ENCODE measurements at regions not wholly inside any gene's neighbourhood (a gene's known extent, or its start where the extent isn't known, plus 50 kb on each side); places are given as distances from the start of the nearest gene placed in this dataset.

GRCh38 chr16:7820816-7821215 is 488.2 kb downstream of the RBFOX1 start:
- ChIA-PET CTCF (no interaction called here), POLR2A (no interaction called here)
- Histone ChIP-seq H3K36me3 (ENCODE audit: control insufficient read depth in 2 of 2, insufficient read depth in 1 of 2, low read length in 2 of 2) (no peaks in the 10 kb centered on the region), H3K27ac (ENCODE audit: extremely low read depth, low read depth, low read length) (no peak overlapping the region), H3K4me1 (ENCODE audit: control insufficient read depth, insufficient read depth, low read length) (no peaks in the 10 kb centered on the region), H3K9me3 (ENCODE audit: control insufficient read depth, insufficient read depth, low read depth, low read length) (no peaks in the 10 kb centered on the region), H3K4me3 (ENCODE audit: low read depth, low read length) (no peak overlapping the region)
- no peak for TF ChIP-seq ZNF518A (tag by site-specific recombination; conservative IDR thresholded peaks at IDR 0.05; ENCODE audit: low read depth)
- TF ChIP-seq ZNF138 (tag by site-specific recombination; IDR thresholded peaks at IDR 0.05; ENCODE audit: borderline replicate concordance) = no peak
- TF ChIP-seq ZNF692 (tag by site-specific recombination; IDR thresholded peaks at IDR 0.05) = no peak
- no peak for TF ChIP-seq ZNF610 (tag by site-specific recombination; IDR thresholded peaks at IDR 0.05; ENCODE audit: borderline replicate concordance)
- TF ChIP-seq, protein P1, sequence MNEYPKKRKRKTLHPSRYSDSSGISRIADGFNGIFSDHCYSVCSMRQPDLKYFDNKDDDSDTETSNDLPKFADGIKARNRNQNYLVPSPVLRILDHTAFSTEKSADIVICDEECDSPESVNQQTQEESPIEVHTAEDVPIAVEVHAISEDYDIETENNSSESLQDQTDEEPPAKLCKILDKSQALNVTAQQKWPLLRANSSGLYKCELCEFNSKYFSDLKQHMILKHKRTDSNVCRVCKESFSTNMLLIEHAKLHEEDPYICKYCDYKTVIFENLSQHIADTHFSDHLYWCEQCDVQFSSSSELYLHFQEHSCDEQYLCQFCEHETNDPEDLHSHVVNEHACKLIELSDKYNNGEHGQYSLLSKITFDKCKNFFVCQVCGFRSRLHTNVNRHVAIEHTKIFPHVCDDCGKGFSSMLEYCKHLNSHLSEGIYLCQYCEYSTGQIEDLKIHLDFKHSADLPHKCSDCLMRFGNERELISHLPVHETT (tag by site-specific recombination; IDR thresholded peaks at IDR 0.05) = no peak
- no peak for TF ChIP-seq ZNF211 (tag by site-specific recombination; IDR thresholded peaks at IDR 0.05; ENCODE audit: low read depth)
- TF ChIP-seq ZNF416 (tag by site-specific recombination; IDR thresholded peaks at IDR 0.05) = no peak
- TF ChIP-seq ZNF175 (tag by site-specific recombination; IDR thresholded peaks at IDR 0.05) = no peak
- TF ChIP-seq HOXA7 (CRISPR knock-in tag; IDR thresholded peaks at IDR 0.05; ENCODE audit: borderline replicate concordance) = no peak
- TF ChIP-seq, protein P2, sequence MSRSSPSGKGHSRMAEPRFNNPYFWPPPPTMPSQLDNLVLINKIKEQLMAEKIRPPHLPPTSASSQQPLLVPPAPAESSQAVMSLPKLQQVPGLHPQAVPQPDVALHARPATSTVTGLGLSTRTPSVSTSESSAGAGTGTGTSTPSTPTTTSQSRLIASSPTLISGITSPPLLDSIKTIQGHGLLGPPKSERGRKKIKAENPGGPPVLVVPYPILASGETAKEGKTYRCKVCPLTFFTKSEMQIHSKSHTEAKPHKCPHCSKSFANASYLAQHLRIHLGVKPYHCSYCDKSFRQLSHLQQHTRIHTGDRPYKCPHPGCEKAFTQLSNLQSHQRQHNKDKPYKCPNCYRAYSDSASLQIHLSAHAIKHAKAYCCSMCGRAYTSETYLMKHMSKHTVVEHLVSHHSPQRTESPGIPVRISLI (tag by site-specific recombination; IDR thresholded peaks at IDR 0.05) = no peak
- no peak for TF ChIP-seq ZSCAN5A (tag by site-specific recombination; IDR thresholded peaks at IDR 0.05)
- no peak for TF ChIP-seq ZNF624 (tag by site-specific recombination; IDR thresholded peaks at IDR 0.05)
- no peak for TF ChIP-seq ZSCAN23 (tag by site-specific recombination; IDR thresholded peaks at IDR 0.05)
- no peak for TF ChIP-seq ZNF221 (tag by site-specific recombination; IDR thresholded peaks at IDR 0.05; ENCODE audit: borderline replicate concordance)
- TF ChIP-seq ZNF2 (tag by site-specific recombination; IDR thresholded peaks at IDR 0.05) = no peak
- TF ChIP-seq EGR2 (tag by site-specific recombination; IDR thresholded peaks at IDR 0.05; ENCODE audit: low read depth) = no peak
- TF ChIP-seq SCRT2 (tag by site-specific recombination; IDR thresholded peaks at IDR 0.05) = no peak
